ENCODE measurements at regions not wholly inside any gene's neighbourhood (a gene's known extent, or its start where the extent isn't known, plus 50 kb on each side); places are given as distances from the start of the nearest gene placed in this dataset.
A peak's percentile ranks its signal among the peaks of the same experiment; 100 is the strongest.

GRCh38 chr3:13708871-13709595 is 160.1 kb downstream of the FBLN2 start:
- CTCF ChIA-PET = no interaction called here
- H3K27ac Mint-ChIP-seq = no peak overlapping the region
- no peak for ATAC-seq
- H3K27me3 Mint-ChIP-seq (ENCODE audit: low read depth) = peaks cover 63% of the 10 kb centered on the region
- POLR2A ChIA-PET = no interaction called here
- peak; percentile 1 for DNase-seq (ENCODE audit: low spot score)
- TF ChIP-seq ZNF317 (CRISPR knock-in tag; IDR thresholded peaks at IDR 0.05; ENCODE audit: borderline replicate concordance, low read depth) = no peak
- no peak for TF ChIP-seq ZNF416 (CRISPR knock-in tag; IDR thresholded peaks at IDR 0.05)
- no peak overlapping the region for H3K4me3 Mint-ChIP-seq
- peaks cover 98% of the 10 kb centered on the region for H3K9me3 Mint-ChIP-seq
- H3K4me1 Mint-ChIP-seq = no peaks in the 10 kb centered on the region
- H3K36me3 Mint-ChIP-seq = peaks cover 2% of the 10 kb centered on the region; the same call in 1 of the 2 replicates

- ChIA-PET CTCF (no interaction called here), POLR2A (no interaction called here)
- Mint-ChIP-seq H3K4me3 (no peak overlapping the region), H3K27ac (no peak overlapping the region), H3K4me1 (no peaks in the 10 kb centered on the region), H3K36me3 (peaks cover 2% of the 10 kb centered on the region), H3K9me3 (peaks cover 98% of the 10 kb centered on the region), H3K27me3 (ENCODE audit: low read depth) (peaks cover 61% of the 10 kb centered on the region)
- DNase-seq (ENCODE audit: low spot score) = peak; percentile 1
- no peak for TF ChIP-seq CBFB (CRISPR knock-in tag; IDR thresholded peaks at IDR 0.05; ENCODE audit: low read depth)
- TF ChIP-seq ZNF512 (CRISPR knock-in tag; IDR thresholded peaks at IDR 0.05; ENCODE audit: borderline replicate concordance) = no peak
- no peak for TF ChIP-seq TCF7 (CRISPR knock-in tag; IDR thresholded peaks at IDR 0.05; ENCODE audit: low read depth)
- TF ChIP-seq ELF4 (CRISPR knock-in tag; IDR thresholded peaks at IDR 0.05; ENCODE audit: low read depth) = no peak
- no peak for TF ChIP-seq USF2 (CRISPR knock-in tag; IDR thresholded peaks at IDR 0.05)
- TF ChIP-seq USF1 (CRISPR knock-in tag; IDR thresholded peaks at IDR 0.05) = no peak
- TF ChIP-seq ZNF532 (CRISPR knock-in tag; IDR thresholded peaks at IDR 0.05; ENCODE audit: borderline replicate concordance) = no peak
- no peak for TF ChIP-seq ZBTB21 (CRISPR knock-in tag; IDR thresholded peaks at IDR 0.05; ENCODE audit: borderline replicate concordance)
- no peak for TF ChIP-seq GRHL2 (CRISPR knock-in tag; IDR thresholded peaks at IDR 0.05; ENCODE audit: insufficient replicate concordance, severe bottlenecking)
- TF ChIP-seq AR (CRISPR knock-in tag; IDR thresholded peaks at IDR 0.05) = no peak
- no peak for TF ChIP-seq AFF4 (CRISPR knock-in tag; IDR thresholded peaks at IDR 0.05; ENCODE audit: borderline replicate concordance)
- TF ChIP-seq ZNF219 (CRISPR knock-in tag; IDR thresholded peaks at IDR 0.05; ENCODE audit: borderline replicate concordance) = no peak
- ATAC-seq = no peak
Measured at GRCh38 chr3:13708301-13708700, 159.4 kb downstream of the FBLN2 start.
